NCI-H2196 treated with DMSO at 0.1 percent for 48 hours (cell line): ENCODE measurements at regions not wholly inside any gene's neighbourhood (a gene's known extent, or its start where the extent isn't known, plus 50 kb on each side); places are given as distances from the start of the nearest gene placed in this dataset.
"Not testable (repeated sequence)": the region's sequence is repeated elsewhere in the genome, so short reads cannot be mapped to it uniquely, and the experiment has no call there.

ENCODE experiments used
- DNase-seq: peaks from one replicate; lab custom pipeline; 2025; ENCODE audit not compliant: unreplicated experiment; lab: John Stamatoyannopoulos, UW

GRCh38 chr1:208979776-208980175 is 603.7 kb upstream of the CAMK1G start:
- DNase-seq, result no peak

GRCh38 chr1:208980605-208981004 is 602.9 kb upstream of the CAMK1G start:
- DNase-seq, result no peak

- no peak for DNase-seq
These were observed 598.3 kb upstream of the CAMK1G start for GRCh38 chr1:208985231-208985630.

GRCh38 chr1:208988811-208989222 is 594.7 kb upstream of the CAMK1G start:
- peak; percentile 30 for DNase-seq

GRCh38 chr1:208990456-208990855 is 593.1 kb upstream of the CAMK1G start:
- no peak for DNase-seq

- DNase-seq, result not testable (repeated sequence)
These were observed 586.5 kb upstream of the CAMK1G start for GRCh38 chr1:208997053-208997452.

GRCh38 chr1:208997726-208998312 is 585.7 kb upstream of the CAMK1G start:
- no peak for DNase-seq

GRCh38 chr1:209008586-209008985 is 574.9 kb upstream of the CAMK1G start:
- no peak for DNase-seq

GRCh38 chr1:209010475-209011230 is 572.9 kb upstream of the CAMK1G start:
- DNase-seq, result no peak

GRCh38 chr1:209012443-209013196 is 570.9 kb upstream of the CAMK1G start:
- no peak for DNase-seq

- DNase-seq, result no peak
These were observed 568.4 kb upstream of the CAMK1G start for GRCh38 chr1:209015092-209015491.

GRCh38 chr1:209021622-209022021 is 561.9 kb upstream of the CAMK1G start:
- no peak for DNase-seq

- DNase-seq, result no peak
These were observed 559.7 kb upstream of the CAMK1G start for GRCh38 chr1:209023790-209024189.

GRCh38 chr1:209029737-209030136 is 553.8 kb upstream of the CAMK1G start:
- peak; percentile 9 for DNase-seq

- DNase-seq, result peak; percentile 39
These were observed 552.9 kb upstream of the CAMK1G start for GRCh38 chr1:209030454-209031167.

GRCh38 chr1:209037064-209037463 is 546.5 kb upstream of the CAMK1G start:
- DNase-seq, result no peak

- DNase-seq, result no peak
These were observed 545.2 kb upstream of the CAMK1G start for GRCh38 chr1:209038316-209038715.

- no peak for DNase-seq
These were observed 544.8 kb upstream of the CAMK1G start for GRCh38 chr1:209038735-209039134.

GRCh38 chr1:209040351-209040750 is 543.2 kb upstream of the CAMK1G start:
- DNase-seq, result no peak

- DNase-seq, result no peak
These were observed 541.6 kb upstream of the CAMK1G start for GRCh38 chr1:209041927-209042326.

GRCh38 chr1:209042413-209042812 is 541.1 kb upstream of the CAMK1G start:
- DNase-seq, result no peak
